Liver (tissue), 8 donors: ENCODE measurements at regions not wholly inside any gene's neighbourhood (a gene's known extent, or its start where the extent isn't known, plus 50 kb on each side); places are given as distances from the start of the nearest gene placed in this dataset.

Experiments
- DNase-seq: peaks from one replicate; pipeline ENCODE4 v3.0.0-alpha.2; 2017; ENCODE audit warnings: low spot score
- H3K27ac ChIP-seq, 2 donors: one replicate each; pipeline ENCODE4 v1.7.0; 2013; ENCODE audit warnings: inconsistent platforms in 2 of 2, low read length in 2 of 2, control low read depth in 1 of 2, low read depth in 1 of 2, mild to moderate bottlenecking in 1 of 2
- H3K27me3 ChIP-seq, 4 donors: one replicate each; pipeline versions ENCODE4 v1.6.1 to v1.7.0; 2013; ENCODE audit warnings: low read length in 3 of 4, inconsistent platforms in 1 of 4, mild to moderate bottlenecking in 1 of 4, moderate library complexity in 1 of 4; ENCODE audit not compliant: control insufficient read depth in 4 of 4, insufficient read depth in 4 of 4
- H3K36me3 ChIP-seq, 4 donors: one replicate each; pipeline versions ENCODE4 v1.6.1 to v1.7.0; 2013; ENCODE audit warnings: low read length in 3 of 4, mild to moderate bottlenecking in 3 of 4, low read depth in 1 of 4, moderate library complexity in 1 of 4; ENCODE audit not compliant: control insufficient read depth in 4 of 4, insufficient read depth in 3 of 4
- H3K4me1 ChIP-seq, 4 donors: one replicate each; pipeline versions ENCODE4 v1.6.1 to v1.7.0; 2013; ENCODE audit warnings: low read length in 3 of 4, mild to moderate bottlenecking in 3 of 4, moderate library complexity in 1 of 4; ENCODE audit not compliant: control insufficient read depth in 4 of 4, insufficient read depth in 4 of 4
- H3K4me3 ChIP-seq, 3 donors: one replicate each; pipeline versions ENCODE4 v1.6.1 to v1.7.0; 2013; ENCODE audit warnings: low read length in 3 of 3, control low read depth in 1 of 3, low read depth in 1 of 3, mild to moderate bottlenecking in 1 of 3
- H3K9ac ChIP-seq, 2 donors: one replicate each; pipeline ENCODE4 v1.7.0; 2013; ENCODE audit warnings: low read length in 2 of 2, mild to moderate bottlenecking in 2 of 2, moderate library complexity in 2 of 2, control low read depth in 1 of 2, low read depth in 1 of 2
- H3K9me3 ChIP-seq, 4 donors: one replicate each; pipeline versions ENCODE4 v1.6.1 to v1.7.0; 2013; ENCODE audit warnings: low read length in 3 of 4; ENCODE audit not compliant: control insufficient read depth in 4 of 4
- FOXA2 ChIP-seq: IDR thresholded peaks from 2 replicates; pipeline ENCODE4 v1.6.1; 2016; ENCODE audit warnings: antibody characterized with exemption
- HNF4A ChIP-seq, 2 donors: conservative IDR thresholded peaks; 2 replicates each; pipeline ENCODE4 v1.6.1; 2016; ENCODE audit warnings: antibody characterized with exemption in 2 of 2, mild to moderate bottlenecking in 2 of 2
- HNF4G ChIP-seq: IDR thresholded peaks from 2 replicates; pipeline ENCODE4 v1.6.1; 2016; ENCODE audit warnings: antibody characterized with exemption
- NR2F2 ChIP-seq: IDR thresholded peaks from 2 replicates; pipeline ENCODE4 v1.6.1; 2016; ENCODE audit warnings: antibody characterized with exemption
- REST ChIP-seq: IDR thresholded peaks from 2 replicates; pipeline ENCODE4 v1.6.1; 2016; ENCODE audit warnings: antibody characterized with exemption, mild to moderate bottlenecking
- RXRA ChIP-seq, 2 donors: IDR thresholded peaks; 2 replicates each; pipeline ENCODE4 v1.6.1; 2017 to 2018; ENCODE audit warnings: antibody characterized with exemption in 2 of 2, mild to moderate bottlenecking in 1 of 2
- SP1 ChIP-seq: IDR thresholded peaks from 2 replicates; pipeline ENCODE4 v1.6.1; 2018; ENCODE audit warnings: antibody characterized with exemption, mild to moderate bottlenecking
- TAF1 ChIP-seq: conservative IDR thresholded peaks from 2 replicates; pipeline ENCODE4 v1.6.1; 2016; ENCODE audit warnings: antibody characterized with exemption, mild to moderate bottlenecking
- WGBS: extraction: QIAGEN DNeasy Blood & Tissue Kit; methylation state at CpG from one replicate; pipeline ENCODE4 v1.1.7; 2013; 5-methylcytosine and 5-hydroxymethylcytosine counted together
- TF ChIP-seq, protein P1 (sequence below): IDR thresholded peaks from 2 replicates; pipeline ENCODE4 v1.6.1; 2016; ENCODE audit warnings: antibody characterized with exemption
- TF ChIP-seq, protein P2 (sequence below): fragments of 150-350 bp; IDR thresholded peaks from 2 replicates; pipeline ENCODE4 v1.5.1; 2017; ENCODE audit warnings: improper control_type of control experiment, low read depth, low read length; ENCODE audit not compliant: missing input control
- TF ChIP-seq, protein P3 (sequence below): IDR thresholded peaks from 2 replicates; pipeline ENCODE4 v1.6.1; 2016; ENCODE audit warnings: antibody characterized with exemption
- donor health status: healthy.
- donor health status: healthy.
- donor health status: healthy.
- donor health status: healthy.
- donor health status: healthy.

- Histone ChIP-seq H3K9me3 (no peaks in the 10 kb centered on the region), H3K4me3 (no peak overlapping the region), H3K27me3 (no peaks in the 10 kb centered on the region), H3K36me3 (peaks cover 0 to 1% (median 0%) of the 10 kb centered on the region in 4 donors), H3K4me1 (peaks cover 0 to 3% (median 0%) of the 10 kb centered on the region in 4 donors), H3K27ac (no peak overlapping the region), H3K9ac (no peak overlapping the region)
- TF ChIP-seq TAF1 (no peak), REST (no peak), HNF4A (conservative IDR thresholded peaks at IDR 0.05) (peak in 1 of 2 donors; percentile 8)
- no peak for DNase-seq
- WGBS = 74% methylated on average over 3 of the region's 3 CpGs
These were observed 62.9 kb upstream of the TULP4 start for GRCh38 chr6:158249340-158249836.

GRCh38 chr6:158251565-158251964 is 60.7 kb upstream of the TULP4 start:
- Histone ChIP-seq H3K9ac (no peak overlapping the region), H3K9me3 (no peaks in the 10 kb centered on the region), H3K36me3 (no peaks in the 10 kb centered on the region), H3K4me1 (peaks cover 0 to 3% (median 0%) of the 10 kb centered on the region in 4 donors), H3K27ac (no peak overlapping the region), H3K27me3 (no peaks in the 10 kb centered on the region), H3K4me3 (no peak overlapping the region)
- 99% methylated on average over 1 of the region's 1 CpG for WGBS
- no peak for TF ChIP-seq HNF4G
- TF ChIP-seq, protein P1, sequence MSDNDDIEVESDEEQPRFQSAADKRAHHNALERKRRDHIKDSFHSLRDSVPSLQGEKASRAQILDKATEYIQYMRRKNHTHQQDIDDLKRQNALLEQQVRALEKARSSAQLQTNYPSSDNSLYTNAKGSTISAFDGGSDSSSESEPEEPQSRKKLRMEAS = no peak
- TF ChIP-seq FOXA2 = no peak
- DNase-seq = no peak

GRCh38 chr6:158253248-158253647 is 59.0 kb upstream of the TULP4 start:
- no peak for TF ChIP-seq REST
- TF ChIP-seq, protein P2, sequence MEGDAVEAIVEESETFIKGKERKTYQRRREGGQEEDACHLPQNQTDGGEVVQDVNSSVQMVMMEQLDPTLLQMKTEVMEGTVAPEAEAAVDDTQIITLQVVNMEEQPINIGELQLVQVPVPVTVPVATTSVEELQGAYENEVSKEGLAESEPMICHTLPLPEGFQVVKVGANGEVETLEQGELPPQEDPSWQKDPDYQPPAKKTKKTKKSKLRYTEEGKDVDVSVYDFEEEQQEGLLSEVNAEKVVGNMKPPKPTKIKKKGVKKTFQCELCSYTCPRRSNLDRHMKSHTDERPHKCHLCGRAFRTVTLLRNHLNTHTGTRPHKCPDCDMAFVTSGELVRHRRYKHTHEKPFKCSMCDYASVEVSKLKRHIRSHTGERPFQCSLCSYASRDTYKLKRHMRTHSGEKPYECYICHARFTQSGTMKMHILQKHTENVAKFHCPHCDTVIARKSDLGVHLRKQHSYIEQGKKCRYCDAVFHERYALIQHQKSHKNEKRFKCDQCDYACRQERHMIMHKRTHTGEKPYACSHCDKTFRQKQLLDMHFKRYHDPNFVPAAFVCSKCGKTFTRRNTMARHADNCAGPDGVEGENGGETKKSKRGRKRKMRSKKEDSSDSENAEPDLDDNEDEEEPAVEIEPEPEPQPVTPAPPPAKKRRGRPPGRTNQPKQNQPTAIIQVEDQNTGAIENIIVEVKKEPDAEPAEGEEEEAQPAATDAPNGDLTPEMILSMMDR = no peak
- TF ChIP-seq NR2F2 = no peak
- no peak for TF ChIP-seq RXRA (IDR thresholded peaks at IDR 0.05)
- no peak for TF ChIP-seq SP1
- TF ChIP-seq, protein P3, sequence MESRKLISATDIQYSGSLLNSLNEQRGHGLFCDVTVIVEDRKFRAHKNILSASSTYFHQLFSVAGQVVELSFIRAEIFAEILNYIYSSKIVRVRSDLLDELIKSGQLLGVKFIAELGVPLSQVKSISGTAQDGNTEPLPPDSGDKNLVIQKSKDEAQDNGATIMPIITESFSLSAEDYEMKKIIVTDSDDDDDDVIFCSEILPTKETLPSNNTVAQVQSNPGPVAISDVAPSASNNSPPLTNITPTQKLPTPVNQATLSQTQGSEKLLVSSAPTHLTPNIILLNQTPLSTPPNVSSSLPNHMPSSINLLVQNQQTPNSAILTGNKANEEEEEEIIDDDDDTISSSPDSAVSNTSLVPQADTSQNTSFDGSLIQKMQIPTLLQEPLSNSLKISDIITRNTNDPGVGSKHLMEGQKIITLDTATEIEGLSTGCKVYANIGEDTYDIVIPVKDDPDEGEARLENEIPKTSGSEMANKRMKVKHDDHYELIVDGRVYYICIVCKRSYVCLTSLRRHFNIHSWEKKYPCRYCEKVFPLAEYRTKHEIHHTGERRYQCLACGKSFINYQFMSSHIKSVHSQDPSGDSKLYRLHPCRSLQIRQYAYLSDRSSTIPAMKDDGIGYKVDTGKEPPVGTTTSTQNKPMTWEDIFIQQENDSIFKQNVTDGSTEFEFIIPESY = no peak
- Histone ChIP-seq H3K9ac (no peak overlapping the region), H3K36me3 (no peaks in the 10 kb centered on the region), H3K27ac (no peak overlapping the region), H3K27me3 (no peaks in the 10 kb centered on the region), H3K4me3 (no peak overlapping the region), H3K9me3 (no peaks in the 10 kb centered on the region), H3K4me1 (peaks cover 0 to 3% (median 0%) of the 10 kb centered on the region in 4 donors)
- no peak for DNase-seq
- WGBS = 99% methylated on average over 4 of the region's 4 CpGs
